ENCODE measurements at regions not wholly inside any gene's neighbourhood (a gene's known extent, or its start where the extent isn't known, plus 50 kb on each side); places are given as distances from the start of the nearest gene placed in this dataset.
"Not testable (repeated sequence)": the region's sequence is repeated elsewhere in the genome, so short reads cannot be mapped to it uniquely, and the experiment has no call there.

GRCh38 chr18:14382666-14383065 lies 160.7 kb downstream of the POTEC start:
- ATAC-seq; H4K20me1 ChIP-seq (ENCODE audit: control insufficient read depth, insufficient read depth); H3K4me1 ChIP-seq (ENCODE audit: control insufficient read depth, insufficient read depth, low read length); H3K4me3 ChIP-seq; H3K9ac ChIP-seq (ENCODE audit: control insufficient read depth, insufficient read depth, low read length); BruUV-seq (replicated peaks); H3K79me2 ChIP-seq (ENCODE audit: control insufficient read depth, insufficient read depth, low read length); RAD21 ChIA-PET (ENCODE audit: unreplicated experiment); H3K27me3 ChIP-seq (replicated peaks in 1 of 2; ENCODE audit: control insufficient read depth in 2 of 2, insufficient read depth in 2 of 2, low read length in 1 of 2); H3K27ac ChIP-seq (ENCODE audit: control insufficient read depth, insufficient read depth); H3K9me3 ChIP-seq (replicated peaks; ENCODE audit: control insufficient read depth, insufficient read depth, low read length); CTCF ChIA-PET; DNase-seq (ENCODE audit: low read depth, low spot score); H3K36me3 ChIP-seq (ENCODE audit: control insufficient read depth in 2 of 2, insufficient read depth in 2 of 2, low read length in 1 of 2); FAIRE-seq; intact Hi-C loops (cut with micrococcal nuclease; ENCODE audit: unreplicated experiment); SMC1A ChIA-PET (ENCODE audit: uncharacterized antibody, unreplicated experiment); H3K4me2 ChIP-seq (ENCODE audit: control insufficient read depth, insufficient read depth); POLR2A ChIA-PET; H2AFZ ChIP-seq (ENCODE audit: control insufficient read depth, low read depth, low read length): not testable (repeated sequence)
- in situ Hi-C loops (cut with MboI), result loop anchor here (25.0 kb wide), 1 partner anchor 295 kb away; no protein-coding TSS in a partner anchor
- WGBS (ENCODE audit: insufficient coverage, insufficient replicate concordance, low lambda C conversion rate, missing lambda C conversion rate), result 51% methylated on average over 9 of the region's 25 CpGs

DNA sequence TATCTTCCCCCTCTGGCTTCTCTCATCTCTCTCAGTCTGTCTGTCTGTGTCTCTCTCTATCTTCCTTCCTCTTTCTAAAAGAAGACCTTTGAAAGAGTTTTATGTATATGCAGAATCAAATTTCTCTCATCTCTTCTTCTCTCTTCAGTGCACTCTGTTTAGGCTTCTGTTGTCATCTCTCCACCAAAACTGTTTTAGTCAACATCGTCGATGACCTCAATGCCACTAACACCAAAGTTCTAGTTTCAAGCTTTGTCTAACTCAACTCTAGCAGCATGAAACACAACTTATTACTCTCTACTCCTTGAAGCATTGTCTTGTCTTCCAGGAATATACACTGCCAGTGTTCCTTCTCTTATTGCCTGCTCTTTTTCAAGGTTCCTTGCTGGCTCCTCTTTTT lies 163.9 kb downstream of the POTEC start:
- not testable (repeated sequence) for FAIRE-seq

GRCh38 chr18:14378376-14378775 lies 165.0 kb downstream of the POTEC start:
- H3K9me3 ChIP-seq (replicated peaks; ENCODE audit: control insufficient read depth, insufficient read depth, low read length); H3K4me2 ChIP-seq (ENCODE audit: control insufficient read depth, insufficient read depth); POLR2A ChIA-PET; H3K79me2 ChIP-seq (ENCODE audit: control insufficient read depth, insufficient read depth, low read length); BruUV-seq (replicated peaks); RAD21 ChIA-PET (ENCODE audit: unreplicated experiment); H4K20me1 ChIP-seq (ENCODE audit: control insufficient read depth, insufficient read depth); DNase-seq (ENCODE audit: low read depth, low spot score); H3K9ac ChIP-seq (ENCODE audit: control insufficient read depth, insufficient read depth, low read length); H2AFZ ChIP-seq (ENCODE audit: control insufficient read depth, low read depth, low read length); CTCF ChIA-PET; SMC1A ChIA-PET (ENCODE audit: uncharacterized antibody, unreplicated experiment); H3K4me1 ChIP-seq (ENCODE audit: control insufficient read depth, insufficient read depth, low read length); H3K27me3 ChIP-seq (replicated peaks in 1 of 2; ENCODE audit: control insufficient read depth in 2 of 2, insufficient read depth in 2 of 2, low read length in 1 of 2); intact Hi-C loops (cut with micrococcal nuclease; ENCODE audit: unreplicated experiment); H3K27ac ChIP-seq (ENCODE audit: control insufficient read depth, insufficient read depth); H3K36me3 ChIP-seq (ENCODE audit: control insufficient read depth in 2 of 2, insufficient read depth in 2 of 2, low read length in 1 of 2); FAIRE-seq; ATAC-seq; H3K4me3 ChIP-seq: not testable (repeated sequence)
- WGBS (ENCODE audit: insufficient coverage, insufficient replicate concordance, low lambda C conversion rate, missing lambda C conversion rate), result 66% methylated on average over 24 of the region's 24 CpGs
- in situ Hi-C loops (cut with MboI), result loop anchor here (25.0 kb wide), 1 partner anchor 291 kb away; no protein-coding TSS in a partner anchor

More for the DNA sequence above, 163.9 kb downstream of the POTEC start:
- H3K9me3 ChIP-seq (replicated peaks; ENCODE audit: control insufficient read depth, insufficient read depth, low read length); SMC1A ChIA-PET (ENCODE audit: uncharacterized antibody, unreplicated experiment); H3K27me3 ChIP-seq (replicated peaks in 1 of 2; ENCODE audit: control insufficient read depth in 2 of 2, insufficient read depth in 2 of 2, low read length in 1 of 2); H3K79me2 ChIP-seq (ENCODE audit: control insufficient read depth, insufficient read depth, low read length); H4K20me1 ChIP-seq (ENCODE audit: control insufficient read depth, insufficient read depth); DNase-seq (ENCODE audit: low read depth, low spot score); POLR2A ChIA-PET; H3K36me3 ChIP-seq (ENCODE audit: control insufficient read depth in 2 of 2, insufficient read depth in 2 of 2, low read length in 1 of 2); H3K27ac ChIP-seq (ENCODE audit: control insufficient read depth, insufficient read depth); H3K9ac ChIP-seq (ENCODE audit: control insufficient read depth, insufficient read depth, low read length); H3K4me3 ChIP-seq; H3K4me2 ChIP-seq (ENCODE audit: control insufficient read depth, insufficient read depth); BruUV-seq (replicated peaks); CTCF ChIA-PET; H2AFZ ChIP-seq (ENCODE audit: control insufficient read depth, low read depth, low read length); intact Hi-C loops (cut with micrococcal nuclease; ENCODE audit: unreplicated experiment); RAD21 ChIA-PET (ENCODE audit: unreplicated experiment); ATAC-seq; H3K4me1 ChIP-seq (ENCODE audit: control insufficient read depth, insufficient read depth, low read length): not testable (repeated sequence)
- WGBS (ENCODE audit: insufficient coverage, insufficient replicate concordance, low lambda C conversion rate, missing lambda C conversion rate), result 91% methylated on average over 2 of the region's 2 CpGs
- in situ Hi-C loops (cut with MboI), result loop anchor here (25.0 kb wide), 1 partner anchor 292 kb away; no protein-coding TSS in a partner anchor

GRCh38 chr18:14361346-14361745 lies 182.1 kb downstream of the POTEC start:
- WGBS (ENCODE audit: insufficient coverage, insufficient replicate concordance, low lambda C conversion rate, missing lambda C conversion rate), result 51% methylated on average over 14 of the region's 18 CpGs
- CTCF ChIA-PET; in situ Hi-C loops (cut with MboI): not testable (repeated sequence)

More at GRCh38 chr18:14361346-14361745, 182.1 kb downstream of the POTEC start:
- H3K79me2 ChIP-seq (ENCODE audit: control insufficient read depth, insufficient read depth, low read length); POLR2A ChIA-PET; intact Hi-C loops (cut with micrococcal nuclease; ENCODE audit: unreplicated experiment); ATAC-seq; H3K9ac ChIP-seq (ENCODE audit: control insufficient read depth, insufficient read depth, low read length); H3K4me1 ChIP-seq (ENCODE audit: control insufficient read depth, insufficient read depth, low read length); BruUV-seq (replicated peaks); FAIRE-seq; RAD21 ChIA-PET (ENCODE audit: unreplicated experiment); H3K4me3 ChIP-seq; SMC1A ChIA-PET (ENCODE audit: uncharacterized antibody, unreplicated experiment); H3K9me3 ChIP-seq (replicated peaks; ENCODE audit: control insufficient read depth, insufficient read depth, low read length); H4K20me1 ChIP-seq (ENCODE audit: control insufficient read depth, insufficient read depth); H3K4me2 ChIP-seq (ENCODE audit: control insufficient read depth, insufficient read depth); H3K27me3 ChIP-seq (replicated peaks in 1 of 2; ENCODE audit: control insufficient read depth in 2 of 2, insufficient read depth in 2 of 2, low read length in 1 of 2); H2AFZ ChIP-seq (ENCODE audit: control insufficient read depth, low read depth, low read length); DNase-seq (ENCODE audit: low read depth, low spot score); H3K27ac ChIP-seq (ENCODE audit: control insufficient read depth, insufficient read depth); H3K36me3 ChIP-seq (ENCODE audit: control insufficient read depth in 2 of 2, insufficient read depth in 2 of 2, low read length in 1 of 2): not testable (repeated sequence)
